Astrocyte of the spinal cord (primary cell): ENCODE measurements at regions not wholly inside any gene's neighbourhood (a gene's known extent, or its start where the extent isn't known, plus 50 kb on each side); places are given as distances from the start of the nearest gene placed in this dataset.

Experiments
- DNase-seq: peaks from one replicate; pipeline ENCODE4 v3.0.0; 2011; ENCODE audit warnings: low read depth, low spot score
- H3K4me3 ChIP-seq: 2 replicates; pipeline ENCODE4 v1.5.1; 2011; ENCODE audit warnings: low read depth, mild to moderate bottlenecking, low read length, moderate library complexity
- CTCF ChIP-seq: IDR thresholded peaks from 2 replicates; pipeline ENCODE4 v1.5.1; 2012; ENCODE audit warnings: low read depth, mild to moderate bottlenecking, low read length, inconsistent platforms
- in situ Hi-C: cut with HindIII; loops from 2 replicates; pipeline ENCODE4 v1.10.0; 2017; ENCODE audit warnings: low sequenced_read_pairs

GRCh38 chr1:193700710-193701355 is 514.4 kb upstream of the B3GALT2 start:
- DNase-seq: peak; percentile 77
- in situ Hi-C loops: no loop called here
- TF ChIP-seq CTCF: no peak
- no peak overlapping the region for H3K4me3 ChIP-seq

GRCh38 chr1:193699261-193699660 is 512.8 kb upstream of the B3GALT2 start:
- in situ Hi-C loops: no loop called here
- no peak for DNase-seq
- no peak for TF ChIP-seq CTCF
- no peak overlapping the region for H3K4me3 ChIP-seq

- in situ Hi-C loops: no loop called here
- no peak overlapping the region for H3K4me3 ChIP-seq
- no peak for DNase-seq
- TF ChIP-seq CTCF: no peak
Observed at GRCh38 chr1:193697776-193698175, 511.4 kb upstream of the B3GALT2 start.

GRCh38 chr1:193697115-193697762 is 510.8 kb upstream of the B3GALT2 start:
- DNase-seq: no peak
- in situ Hi-C loops: no loop called here
- no peak for TF ChIP-seq CTCF
- no peak overlapping the region for H3K4me3 ChIP-seq

- no peak overlapping the region for H3K4me3 ChIP-seq
- in situ Hi-C loops: no loop called here
- DNase-seq: peak; percentile 15
- no peak for TF ChIP-seq CTCF
Observed at GRCh38 chr1:193694741-193695140, 508.3 kb upstream of the B3GALT2 start.

- in situ Hi-C loops: no loop called here
- DNase-seq: no peak
- H3K4me3 ChIP-seq: no peak overlapping the region
- no peak for TF ChIP-seq CTCF
Observed at GRCh38 chr1:193685986-193686385, 499.6 kb upstream of the B3GALT2 start.
